ENCODE measurements at regions not wholly inside any gene's neighbourhood (a gene's known extent, or its start where the extent isn't known, plus 50 kb on each side); places are given as distances from the start of the nearest gene placed in this dataset.

DNA sequence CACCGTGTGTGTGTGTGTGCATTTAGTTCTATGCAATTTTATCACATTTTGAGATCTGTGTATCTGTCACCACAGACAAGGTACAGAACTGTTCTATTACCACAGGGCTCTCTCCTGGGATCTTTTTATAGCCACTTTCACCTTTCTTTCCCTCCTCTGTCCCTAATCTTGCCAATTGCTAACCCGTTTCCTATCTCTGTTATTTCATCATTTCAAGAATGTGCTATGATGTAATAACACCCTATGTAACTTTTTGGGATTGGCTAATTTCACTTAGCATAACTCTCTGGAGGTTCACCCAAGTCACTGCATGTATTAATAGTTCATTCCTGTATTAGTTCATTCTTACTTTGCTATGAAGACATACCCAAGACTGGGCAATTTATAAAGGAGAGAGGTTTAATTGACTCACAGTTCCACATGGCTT, 657.7 kb downstream of the QKI start:
- TF ChIP-seq EZH2 (IDR thresholded peaks at IDR 0.05; ENCODE audit: insufficient read depth, poor library complexity, severe bottlenecking) = no peak
- no peak for TF ChIP-seq EZH2phosphoT487 (IDR thresholded peaks at IDR 0.05; ENCODE audit: insufficient read depth, low read depth)
